ENCODE measurements at regions not wholly inside any gene's neighbourhood (a gene's known extent, or its start where the extent isn't known, plus 50 kb on each side); places are given as distances from the start of the nearest gene placed in this dataset.

DNA sequence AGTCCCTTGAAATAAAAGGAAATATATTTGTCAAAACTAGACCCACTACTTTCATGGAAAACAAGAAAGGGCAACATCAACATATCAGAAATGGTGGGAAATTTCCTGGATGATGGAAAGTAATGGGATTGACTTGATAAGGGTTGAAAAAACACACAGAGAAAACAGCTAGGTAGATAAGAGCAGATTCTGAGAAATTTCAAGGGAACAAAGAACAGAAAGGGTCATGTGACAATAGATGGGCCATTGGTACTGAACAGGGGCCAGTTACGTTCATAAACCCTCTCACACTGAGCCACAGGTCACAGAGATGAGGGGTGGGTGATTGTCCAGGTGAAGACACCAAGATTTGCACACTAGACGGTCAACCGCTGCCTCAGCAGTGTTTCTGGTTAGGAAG lies 98.7 kb downstream of the QPCT start:
- no peak overlapping the region for H3K27ac Mint-ChIP-seq
- H3K4me3 Mint-ChIP-seq: no peak overlapping the region
- H3K4me1 Mint-ChIP-seq (ENCODE audit: low read depth): no peaks in the 10 kb centered on the region
- no peaks in the 10 kb centered on the region; the same call in 1 of the 2 replicates for H3K9me3 Mint-ChIP-seq
- DNase-seq: no peak
- H3K36me3 Mint-ChIP-seq (ENCODE audit: low read depth): peaks cover 5% of the 10 kb centered on the region; the same call in 1 of the 2 replicates
- TF ChIP-seq, protein P1, sequence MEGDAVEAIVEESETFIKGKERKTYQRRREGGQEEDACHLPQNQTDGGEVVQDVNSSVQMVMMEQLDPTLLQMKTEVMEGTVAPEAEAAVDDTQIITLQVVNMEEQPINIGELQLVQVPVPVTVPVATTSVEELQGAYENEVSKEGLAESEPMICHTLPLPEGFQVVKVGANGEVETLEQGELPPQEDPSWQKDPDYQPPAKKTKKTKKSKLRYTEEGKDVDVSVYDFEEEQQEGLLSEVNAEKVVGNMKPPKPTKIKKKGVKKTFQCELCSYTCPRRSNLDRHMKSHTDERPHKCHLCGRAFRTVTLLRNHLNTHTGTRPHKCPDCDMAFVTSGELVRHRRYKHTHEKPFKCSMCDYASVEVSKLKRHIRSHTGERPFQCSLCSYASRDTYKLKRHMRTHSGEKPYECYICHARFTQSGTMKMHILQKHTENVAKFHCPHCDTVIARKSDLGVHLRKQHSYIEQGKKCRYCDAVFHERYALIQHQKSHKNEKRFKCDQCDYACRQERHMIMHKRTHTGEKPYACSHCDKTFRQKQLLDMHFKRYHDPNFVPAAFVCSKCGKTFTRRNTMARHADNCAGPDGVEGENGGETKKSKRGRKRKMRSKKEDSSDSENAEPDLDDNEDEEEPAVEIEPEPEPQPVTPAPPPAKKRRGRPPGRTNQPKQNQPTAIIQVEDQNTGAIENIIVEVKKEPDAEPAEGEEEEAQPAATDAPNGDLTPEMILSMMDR (IDR thresholded peaks at IDR 0.05): no peak
- H3K27me3 Mint-ChIP-seq (ENCODE audit: insufficient read depth): peaks cover 7% of the 10 kb centered on the region

GRCh38 chr2:37447446-37447845 lies 103.0 kb downstream of the QPCT start:
- Mint-ChIP-seq H3K4me3 (no peak overlapping the region), H3K36me3 (ENCODE audit: low read depth) (peaks cover 5% of the 10 kb centered on the region; the same call in 1 of the 2 replicates), H3K9me3 (no peaks in the 10 kb centered on the region), H3K27me3 (ENCODE audit: insufficient read depth) (peaks cover 11% of the 10 kb centered on the region), H3K27ac (no peak overlapping the region), H3K4me1 (ENCODE audit: low read depth) (no peaks in the 10 kb centered on the region)
- DNase-seq: no peak
- TF ChIP-seq, protein P1 (IDR thresholded peaks at IDR 0.05): no peak

DNA sequence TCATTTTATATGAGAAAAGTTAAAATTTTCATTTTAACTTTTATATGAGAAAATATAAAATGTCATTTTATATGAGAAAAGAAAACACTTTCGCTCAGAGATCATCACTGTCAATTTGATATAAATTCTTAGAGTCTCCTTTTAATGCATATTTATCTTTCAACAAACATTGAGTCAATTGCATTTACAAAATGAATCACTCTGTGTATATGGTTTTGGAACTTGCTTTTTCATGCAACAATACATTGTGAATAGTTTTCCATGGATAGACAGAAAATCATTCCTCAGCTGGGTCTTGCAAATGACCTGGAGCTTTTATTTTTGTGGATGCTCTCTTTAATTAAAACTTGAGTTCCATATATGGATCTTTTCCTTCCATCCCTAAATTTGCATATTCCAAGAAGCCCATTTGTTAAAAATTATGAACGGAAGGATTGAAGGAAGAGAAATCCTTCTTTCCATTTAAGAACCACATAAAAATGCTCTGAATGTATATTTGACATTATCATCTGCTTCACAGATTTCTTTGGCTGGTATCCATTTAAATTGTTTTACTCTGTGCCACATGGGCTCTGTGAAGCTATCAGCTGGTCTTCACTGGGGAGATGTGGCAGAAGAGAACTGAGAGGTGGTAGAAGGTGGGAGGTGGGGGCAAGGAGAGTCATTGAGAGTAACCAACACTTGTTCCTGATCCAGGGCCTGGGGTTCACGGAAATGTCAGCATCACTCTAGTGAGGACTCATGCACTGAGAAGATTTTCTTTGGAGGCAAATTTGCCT lies 104.1 kb downstream of the QPCT start:
- TF ChIP-seq, protein P1 (IDR thresholded peaks at IDR 0.05): no peak
- no peaks in the 10 kb centered on the region for H3K36me3 Mint-ChIP-seq (ENCODE audit: low read depth)
- no peaks in the 10 kb centered on the region for H3K4me1 Mint-ChIP-seq (ENCODE audit: low read depth)
- no peaks in the 10 kb centered on the region for H3K9me3 Mint-ChIP-seq
- no peak for DNase-seq
- H3K27ac Mint-ChIP-seq: no peak overlapping the region
- peaks cover 10% of the 10 kb centered on the region for H3K27me3 Mint-ChIP-seq (ENCODE audit: insufficient read depth)
- H3K4me3 Mint-ChIP-seq: no peak overlapping the region

- Mint-ChIP-seq H3K4me1 (ENCODE audit: low read depth) (peaks cover 3% of the 10 kb centered on the region), H3K4me3 (no peak overlapping the region), H3K27ac (no peak overlapping the region), H3K9me3 (no peaks in the 10 kb centered on the region), H3K36me3 (ENCODE audit: low read depth) (no peaks in the 10 kb centered on the region), H3K27me3 (ENCODE audit: insufficient read depth) (peaks cover 7% of the 10 kb centered on the region)
- no peak for DNase-seq
- TF ChIP-seq, protein P1 (IDR thresholded peaks at IDR 0.05): no peak
These were observed 105.4 kb downstream of the QPCT start for GRCh38 chr2:37449761-37450296.

GRCh38 chr2:37453027-37453426 lies 108.6 kb downstream of the QPCT start:
- Mint-ChIP-seq H3K36me3 (ENCODE audit: low read depth) (no peaks in the 10 kb centered on the region), H3K27ac (no peak overlapping the region), H3K4me1 (ENCODE audit: low read depth) (peaks cover 31% of the 10 kb centered on the region), H3K9me3 (no peaks in the 10 kb centered on the region), H3K4me3 (no peak overlapping the region), H3K27me3 (ENCODE audit: insufficient read depth) (peaks cover 4% of the 10 kb centered on the region)
- no peak for DNase-seq
- TF ChIP-seq, protein P1 (IDR thresholded peaks at IDR 0.05): no peak
